HG02763 (cell line): ENCODE measurements at regions not wholly inside any gene's neighbourhood (a gene's known extent, or its start where the extent isn't known, plus 50 kb on each side); places are given as distances from the start of the nearest gene placed in this dataset.

Experiments
- ATAC-seq: cut with Tn5 transposase; IDR thresholded peaks from one replicate; pipeline ENCODE4 v1.9.1; 2021; ENCODE audit warnings: mild to moderate bottlenecking, moderate library complexity; ENCODE audit not compliant: unreplicated experiment

- no peak for ATAC-seq
These were observed 124.6 kb upstream of the BCL2L14 start for GRCh38 chr12:11946161-11946560.

DNA sequence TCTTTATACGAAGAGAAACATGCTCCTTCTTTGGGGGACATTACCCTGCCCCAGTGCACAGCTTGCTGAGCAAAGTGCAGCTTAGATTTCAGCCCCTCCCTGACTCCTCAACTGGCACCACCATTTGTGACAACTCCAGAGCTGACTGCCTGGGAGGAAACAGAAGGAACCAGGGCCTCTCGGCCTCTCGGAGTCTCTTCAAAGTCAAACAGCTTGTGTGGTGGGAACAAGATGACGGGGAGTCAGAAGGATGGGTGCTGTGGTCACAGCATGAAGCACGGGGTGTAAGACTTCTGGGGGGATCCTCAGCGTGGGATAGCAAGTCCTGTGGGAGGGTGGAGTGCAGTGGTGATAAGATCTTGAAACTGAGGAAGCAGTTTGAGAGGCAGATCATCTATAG lies 123.5 kb upstream of the BCL2L14 start:
- ATAC-seq = no peak

DNA sequence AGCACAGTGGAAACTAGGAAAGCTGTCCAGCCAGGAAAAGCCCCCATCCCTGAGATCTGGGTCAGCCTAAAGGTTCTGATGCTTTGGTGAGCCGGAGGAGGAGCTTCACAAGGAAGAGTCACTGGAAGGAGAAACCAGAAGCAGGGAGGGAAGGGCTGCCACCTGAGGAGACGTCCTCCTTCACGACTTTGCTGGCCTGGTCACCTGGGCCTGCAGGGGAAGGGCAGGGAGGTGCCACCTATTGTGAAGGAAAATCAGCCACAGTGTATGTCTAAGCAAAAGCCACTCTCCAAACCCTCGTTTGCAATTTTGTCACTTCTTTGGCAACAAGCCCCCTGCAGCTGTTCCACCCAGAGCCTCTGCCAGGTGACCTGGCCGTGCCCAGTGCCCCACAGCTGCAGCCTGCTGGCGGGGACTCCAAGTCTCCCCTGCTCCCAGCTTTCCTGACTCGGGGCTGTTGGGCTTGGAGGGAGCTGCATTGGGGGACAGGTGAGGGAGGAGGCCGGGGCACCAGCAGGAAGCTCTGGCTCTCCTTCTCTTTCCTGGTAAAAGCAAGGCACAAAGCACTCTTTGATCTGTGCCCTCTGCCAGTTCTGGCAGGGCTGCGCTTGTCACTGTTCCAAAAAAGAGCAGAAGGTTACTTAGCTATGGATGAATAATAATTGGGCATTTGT lies 120.9 kb upstream of the BCL2L14 start:
- ATAC-seq = no peak

- ATAC-seq = no peak
These were observed 119.5 kb upstream of the BCL2L14 start for GRCh38 chr12:11951209-11951608.

DNA sequence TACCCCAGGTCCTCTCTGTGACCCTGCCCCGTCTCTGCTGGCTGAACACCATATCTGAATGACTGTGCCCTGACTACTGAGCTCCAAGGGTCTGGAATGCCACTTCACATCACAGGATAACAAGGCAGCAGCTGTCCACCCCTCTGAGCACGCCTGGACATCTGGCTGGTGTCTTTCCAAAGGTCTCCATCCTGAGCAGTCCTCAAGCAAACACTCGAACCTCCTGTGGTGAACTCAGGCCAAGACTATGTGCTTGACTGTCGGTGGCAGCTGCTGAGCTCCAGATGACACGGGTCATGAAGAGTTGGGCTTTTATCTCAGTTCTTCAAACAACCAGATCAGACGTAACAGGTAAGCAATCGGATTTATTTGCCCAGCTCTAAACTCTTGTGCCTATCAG lies 117.2 kb upstream of the BCL2L14 start:
- no peak for ATAC-seq

- ATAC-seq = no peak
These were observed 116.6 kb upstream of the BCL2L14 start for GRCh38 chr12:11954181-11954580.

GRCh38 chr12:11958221-11959091 lies 112.3 kb upstream of the BCL2L14 start:
- no peak for ATAC-seq

- no peak for ATAC-seq
These were observed 111.5 kb upstream of the BCL2L14 start for GRCh38 chr12:11959117-11959823.

- no peak for ATAC-seq
These were observed 110.1 kb upstream of the BCL2L14 start for GRCh38 chr12:11960646-11961045.

DNA sequence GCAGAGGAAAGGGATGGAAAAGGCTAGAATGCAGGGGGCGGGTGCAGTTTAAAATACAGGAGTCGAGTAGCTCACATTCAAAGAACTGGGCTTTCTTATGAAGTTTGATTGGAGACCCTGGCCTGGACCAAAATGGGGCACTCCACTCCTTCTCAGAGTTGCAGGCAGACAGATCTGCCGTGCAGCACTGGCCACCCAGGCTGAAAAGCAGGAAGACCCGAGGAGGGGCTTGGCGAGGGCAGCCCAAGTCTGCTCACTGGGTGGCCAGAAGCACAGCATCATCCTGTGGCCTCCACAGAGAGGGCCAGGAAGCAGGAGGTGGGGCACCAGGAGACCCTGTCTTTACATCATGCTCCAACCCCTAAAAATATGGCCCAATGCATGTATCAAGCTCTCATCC lies 109.1 kb upstream of the BCL2L14 start:
- no peak for ATAC-seq

- ATAC-seq = no peak
These were observed 107.9 kb upstream of the BCL2L14 start for GRCh38 chr12:11962860-11963259.

- no peak for ATAC-seq
These were observed 106.8 kb upstream of the BCL2L14 start for GRCh38 chr12:11963841-11964471.

DNA sequence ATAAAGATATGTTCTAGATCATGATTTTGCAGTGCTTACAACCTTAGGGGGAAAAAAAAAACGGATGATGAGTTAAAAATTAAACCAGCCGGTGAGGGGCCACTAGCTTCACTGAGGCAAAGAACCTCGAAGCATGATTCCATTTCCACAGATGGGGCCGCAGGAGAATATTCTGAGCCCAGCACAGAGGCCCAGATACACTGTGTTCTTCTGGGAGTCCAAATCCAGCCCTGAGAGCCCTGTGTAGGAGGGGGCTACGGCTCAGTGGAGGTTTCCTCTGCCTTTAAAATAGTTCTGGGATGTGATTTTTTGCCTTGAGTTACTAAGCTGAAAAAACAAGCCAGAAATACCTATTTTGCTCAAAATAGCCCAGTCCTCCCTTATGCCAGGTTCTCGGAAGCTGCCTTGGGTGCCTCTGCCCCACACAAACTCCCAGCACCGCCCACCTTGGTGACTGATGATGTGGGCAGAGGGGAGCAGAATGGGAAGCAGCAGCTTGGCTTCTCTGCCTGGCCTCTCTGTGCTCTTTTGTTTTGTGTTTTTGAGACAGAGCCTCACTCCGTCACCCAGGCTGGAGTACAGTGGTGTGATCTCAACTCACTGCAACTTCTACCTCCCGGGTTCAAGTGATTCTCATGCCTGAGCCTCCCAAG lies 105.4 kb upstream of the BCL2L14 start:
- no peak for ATAC-seq

DNA sequence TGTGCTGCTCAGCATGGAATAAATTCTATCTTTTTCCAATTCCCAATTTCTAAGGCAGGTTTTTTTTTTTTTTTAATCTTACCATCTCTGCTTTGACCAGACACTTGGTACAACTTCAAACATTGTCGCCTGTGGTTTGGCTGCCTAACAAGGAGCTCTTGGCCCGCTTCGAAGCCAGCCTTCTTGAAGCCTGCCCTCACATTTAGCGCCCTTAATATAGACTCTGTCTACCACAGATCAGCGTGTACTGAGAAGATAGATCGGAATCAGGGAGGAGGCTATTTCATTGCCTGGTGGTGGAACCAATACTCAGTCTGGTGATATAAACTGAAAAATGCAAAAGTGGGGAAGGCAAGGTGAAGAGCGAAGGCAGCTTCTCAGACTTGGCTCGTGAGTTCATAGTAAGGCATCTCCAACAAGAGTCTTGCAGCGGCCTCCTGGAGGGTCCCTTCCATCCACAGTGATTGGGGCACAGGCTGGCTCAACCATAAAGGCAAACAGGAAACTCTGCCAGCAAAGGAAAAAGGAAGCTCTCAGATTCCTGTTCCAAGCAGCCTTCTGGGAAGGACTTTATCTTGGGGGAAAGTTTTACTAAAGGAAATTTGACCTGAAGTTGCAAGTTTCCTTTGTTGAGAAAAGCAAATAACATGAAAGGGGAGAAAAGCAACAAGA lies 103.2 kb upstream of the BCL2L14 start:
- no peak for ATAC-seq

DNA sequence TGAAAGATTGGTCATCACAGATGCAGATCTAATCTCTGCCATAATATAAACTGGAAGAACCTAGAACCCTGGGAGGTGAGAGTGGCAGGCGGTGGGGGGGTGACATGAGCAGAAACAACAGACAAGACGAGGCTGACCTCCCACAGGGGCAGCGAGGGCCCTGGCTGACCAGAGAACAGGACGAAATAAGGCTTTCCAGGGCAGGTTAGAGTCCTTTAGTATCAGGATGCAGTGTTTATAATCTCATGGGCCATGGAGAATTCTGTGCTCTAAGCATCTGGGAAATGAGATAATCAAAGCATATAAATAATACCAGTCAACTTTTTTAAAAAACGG lies 102.7 kb upstream of the BCL2L14 start:
- ATAC-seq = no peak

GRCh38 chr12:11968516-11968915 lies 102.2 kb upstream of the BCL2L14 start:
- no peak for ATAC-seq

DNA sequence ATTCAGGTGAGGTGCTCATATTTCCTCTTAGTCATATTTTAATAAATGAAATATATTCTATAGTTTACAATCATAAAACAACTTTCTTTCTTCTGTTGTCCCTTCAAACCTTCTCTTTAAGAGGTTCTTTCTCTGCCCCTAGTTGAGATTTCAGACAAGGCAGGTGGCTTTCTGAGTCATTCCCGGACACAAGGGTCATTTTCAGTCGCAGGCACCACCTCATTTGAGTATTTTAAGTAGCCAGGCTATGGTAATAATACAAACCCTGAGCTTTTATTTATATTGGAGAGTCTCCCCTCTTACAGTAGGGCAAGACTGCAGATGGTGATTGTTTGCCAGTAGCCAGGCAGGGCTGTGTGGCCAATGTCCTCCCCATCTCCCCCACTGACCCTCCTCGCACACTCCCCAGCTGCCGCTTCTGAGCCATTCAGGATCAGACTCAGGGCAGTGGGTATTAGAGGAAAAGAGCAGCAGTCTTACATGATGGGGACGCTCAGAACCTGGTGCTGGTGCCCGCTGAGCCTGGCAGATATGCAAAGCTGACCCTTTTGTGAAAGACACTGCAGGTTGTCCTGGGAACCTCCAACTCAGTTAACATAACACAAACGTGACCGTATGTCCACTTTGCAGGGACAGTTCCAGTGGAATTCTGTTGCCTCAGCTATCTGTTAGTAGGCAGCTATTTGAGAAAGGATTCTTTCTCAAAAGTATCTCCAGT lies 101.1 kb upstream of the BCL2L14 start:
- no peak for ATAC-seq

- no peak for ATAC-seq
These were observed 100.6 kb upstream of the BCL2L14 start for GRCh38 chr12:11970155-11970520.

GRCh38 chr12:11973396-11973795 lies 97.3 kb upstream of the BCL2L14 start:
- ATAC-seq = no peak

- ATAC-seq = no peak
These were observed 94.7 kb upstream of the BCL2L14 start for GRCh38 chr12:11976005-11976404.
